Left lung (tissue), 4 donors: ENCODE measurements at regions not wholly inside any gene's neighbourhood (a gene's known extent, or its start where the extent isn't known, plus 50 kb on each side); places are given as distances from the start of the nearest gene placed in this dataset.

Experiments used
- ATAC-seq: fragments of 200-7000 bp; cut with Tn5 transposase; one replicate; pipeline ENCODE4 v1.9.1; 2020; ENCODE audit warnings: moderate library complexity
- DNase-seq, 4 donors: peaks; one replicate each; pipeline ENCODE4 v3.0.0-alpha.2; 2013 to 2020
- H3K27ac ChIP-seq, 2 donors: fragments of 200-600 bp; sonication (generic) in 1 of 2; one replicate each; pipeline versions ENCODE4 v1.5.0 to v1.8.0; 2020 to 2021
- H3K27me3 ChIP-seq, 2 donors: fragments of 200-600 bp; sonication (generic) in 1 of 2; one replicate each; pipeline versions ENCODE4 v1.5.0 to v1.8.0; 2020 to 2021
- H3K36me3 ChIP-seq, 2 donors: fragments of 200-600 bp; sonication (generic) in 1 of 2; one replicate each; pipeline versions ENCODE4 v1.5.0 to v1.8.0; 2020 to 2021
- H3K4me1 ChIP-seq, 2 donors: fragments of 200-600 bp; one replicate each; pipeline ENCODE4 v1.8.0; 2021
- H3K4me3 ChIP-seq, 2 donors: fragments of 200-600 bp; sonication (generic) in 1 of 2; one replicate each; pipeline versions ENCODE4 v1.5.0 to v1.8.0; 2020 to 2021; ENCODE audit warnings: mild to moderate bottlenecking in 1 of 2
- H3K9me3 ChIP-seq, 2 donors: fragments of 200-600 bp; sonication (generic) in 1 of 2; one replicate each; pipeline versions ENCODE4 v1.5.0 to v1.8.0; 2020 to 2021
- CTCF ChIP-seq, 2 donors: fragments of 200-600 bp; sonication (generic) in 1 of 2; IDR thresholded peaks; one replicate each; pipeline versions ENCODE4 v1.5.0 to v1.8.0; 2021; ENCODE audit warnings: antibody characterized with exemption in 2 of 2
- intact Hi-C, 2 donors: fragments of 100-400 bp; cut with DNase I; formaldehyde crosslinking; loops; one replicate each; pipeline versions ENCODE4 v1.11.2 to v1.14.2; 2022
- donor health status: DM: no; HTN: yes; CAD: no.
- donor health status: DM: no; HTN: no; CAD: no.

GRCh38 chr15:81071705-81072104 is 62.4 kb upstream of the CFAP161 start:
- Histone ChIP-seq H3K9me3 (no peaks in the 10 kb centered on the region), H3K36me3 (no peaks in the 10 kb centered on the region), H3K4me3 (no peak overlapping the region), H3K27me3 (no peaks in the 10 kb centered on the region), H3K27ac (no peak overlapping the region), H3K4me1 (no peaks in the 10 kb centered on the region)
- ATAC-seq, result no peak
- DNase-seq, result no peak
- intact Hi-C loops, result no loop called here
- no peak for TF ChIP-seq CTCF (IDR thresholded peaks at IDR 0.05)

- Histone ChIP-seq H3K9me3 (no peaks in the 10 kb centered on the region), H3K4me3 (no peak overlapping the region), H3K27ac (no peak overlapping the region), H3K4me1 (no peaks in the 10 kb centered on the region), H3K36me3 (no peaks in the 10 kb centered on the region), H3K27me3 (no peaks in the 10 kb centered on the region)
- TF ChIP-seq CTCF (IDR thresholded peaks at IDR 0.05), result no peak
- DNase-seq (no peak), ATAC-seq (no peak)
- intact Hi-C loops, result no loop called here
Measured at GRCh38 chr15:81072551-81072950, 61.5 kb upstream of the CFAP161 start.

GRCh38 chr15:81073801-81074200 is 60.3 kb upstream of the CFAP161 start:
- H3K4me1 ChIP-seq, result no peaks in the 10 kb centered on the region
- no peak for TF ChIP-seq CTCF (IDR thresholded peaks at IDR 0.05)
- no peak for ATAC-seq
- intact Hi-C loops, result no loop called here
- DNase-seq, result no peak
- no peak overlapping the region for H3K4me3 ChIP-seq
- H3K27me3 ChIP-seq, result no peaks in the 10 kb centered on the region
- H3K36me3 ChIP-seq, result no peaks in the 10 kb centered on the region
- no peaks in the 10 kb centered on the region for H3K9me3 ChIP-seq
- no peak overlapping the region for H3K27ac ChIP-seq

GRCh38 chr15:81074773-81075172 is 59.3 kb upstream of the CFAP161 start:
- intact Hi-C loops, result no loop called here
- DNase-seq (no peak), ATAC-seq (no peak)
- H3K4me1 ChIP-seq, result no peaks in the 10 kb centered on the region
- H3K27me3 ChIP-seq, result no peaks in the 10 kb centered on the region
- H3K27ac ChIP-seq, result no peak overlapping the region
- no peak for TF ChIP-seq CTCF (IDR thresholded peaks at IDR 0.05)
- no peaks in the 10 kb centered on the region for H3K36me3 ChIP-seq
- no peaks in the 10 kb centered on the region for H3K9me3 ChIP-seq
- H3K4me3 ChIP-seq, result no peak overlapping the region

- Histone ChIP-seq H3K27me3 (no peaks in the 10 kb centered on the region), H3K9me3 (no peaks in the 10 kb centered on the region), H3K4me3 (no peak overlapping the region), H3K27ac (no peak overlapping the region), H3K4me1 (no peaks in the 10 kb centered on the region), H3K36me3 (no peaks in the 10 kb centered on the region)
- TF ChIP-seq CTCF (IDR thresholded peaks at IDR 0.05), result no peak
- intact Hi-C loops, result no loop called here
- DNase-seq (no peak), ATAC-seq (no peak)
Measured at GRCh38 chr15:81075272-81075671, 58.8 kb upstream of the CFAP161 start.
